SHP77 treated with DMSO at 0.1 percent for 48 hours (cell line): ENCODE measurements at regions not wholly inside any gene's neighbourhood (a gene's known extent, or its start where the extent isn't known, plus 50 kb on each side); places are given as distances from the start of the nearest gene placed in this dataset.

Source experiments
- DNase-seq: peaks from one replicate; lab custom pipeline; 2025; lab: John Stamatoyannopoulos, UW

GRCh38 chr20:52921340-52921739 is 50.8 kb upstream of the TSHZ2 start:
- no peak for DNase-seq

GRCh38 chr20:52918311-52918710 is 53.8 kb upstream of the TSHZ2 start:
- no peak for DNase-seq

- no peak for DNase-seq
Measured at GRCh38 chr20:52915564-52915963, 56.6 kb upstream of the TSHZ2 start.

- DNase-seq: no peak
Measured at GRCh38 chr20:52914870-52915269, 57.3 kb upstream of the TSHZ2 start.

GRCh38 chr20:52913650-52914387 is 58.3 kb upstream of the TSHZ2 start:
- no peak for DNase-seq

GRCh38 chr20:52905241-52905994 is 66.7 kb upstream of the TSHZ2 start:
- DNase-seq: no peak

- no peak for DNase-seq
Measured at GRCh38 chr20:52904837-52905236, 67.3 kb upstream of the TSHZ2 start.

- no peak for DNase-seq
Measured at GRCh38 chr20:52899041-52899608, 73.0 kb upstream of the TSHZ2 start.

GRCh38 chr20:52896348-52896747 is 75.8 kb upstream of the TSHZ2 start:
- no peak for DNase-seq

GRCh38 chr20:52895701-52896100 is 76.5 kb upstream of the TSHZ2 start:
- DNase-seq: no peak

GRCh38 chr20:52895235-52895634 is 76.9 kb upstream of the TSHZ2 start:
- DNase-seq: no peak

- DNase-seq: no peak
Measured at GRCh38 chr20:52893498-52893897, 78.7 kb upstream of the TSHZ2 start.

GRCh38 chr20:52892023-52892422 is 80.1 kb upstream of the TSHZ2 start:
- DNase-seq: no peak

GRCh38 chr20:52890130-52890529 is 82.0 kb upstream of the TSHZ2 start:
- no peak for DNase-seq

- DNase-seq: no peak
Measured at GRCh38 chr20:52889225-52889624, 82.9 kb upstream of the TSHZ2 start.

- DNase-seq: no peak
Measured at GRCh38 chr20:52888096-52888495, 84.1 kb upstream of the TSHZ2 start.

- no peak for DNase-seq
Measured at GRCh38 chr20:52880997-52881396, 91.2 kb upstream of the TSHZ2 start.

- no peak for DNase-seq
Measured at GRCh38 chr20:52880259-52880658, 91.9 kb upstream of the TSHZ2 start.

- DNase-seq: no peak
Measured at GRCh38 chr20:52874241-52874640, 97.9 kb upstream of the TSHZ2 start.

GRCh38 chr20:52869698-52870501 is 102.3 kb upstream of the TSHZ2 start:
- no peak for DNase-seq

- no peak for DNase-seq
Measured at GRCh38 chr20:52869276-52869675, 102.9 kb upstream of the TSHZ2 start.

GRCh38 chr20:52867305-52867704 is 104.9 kb upstream of the TSHZ2 start:
- DNase-seq: no peak
